Kidney epithelial cell (primary cell): ENCODE measurements at regions not wholly inside any gene's neighbourhood (a gene's known extent, or its start where the extent isn't known, plus 50 kb on each side); places are given as distances from the start of the nearest gene placed in this dataset.

Source experiments
- DNase-seq: peaks from one replicate; pipeline ENCODE4 v3.0.0-alpha.2; 2010; ENCODE audit warnings: low read depth
- H3K27me3 ChIP-seq: 2 replicates; pipeline ENCODE4 v1.6.0; 2011; ENCODE audit warnings: low read length; ENCODE audit not compliant: control insufficient read depth, insufficient read depth
- H3K36me3 ChIP-seq: 2 replicates; pipeline ENCODE4 v1.5.1; 2011; ENCODE audit warnings: low read length; ENCODE audit not compliant: control insufficient read depth, insufficient read depth
- H3K4me3 ChIP-seq: 2 replicates; pipeline ENCODE4 v1.5.1; 2011; ENCODE audit warnings: low read depth, mild to moderate bottlenecking, control low read depth, low read length
- TF ChIP-seq, protein P1 (sequence below): IDR thresholded peaks from 2 replicates; pipeline ENCODE4 v1.5.1; 2011; ENCODE audit warnings: mild to moderate bottlenecking, moderate library complexity, low read length, control low read depth, inconsistent platforms; ENCODE audit not compliant: insufficient read depth, poor library complexity, severe bottlenecking

DNA sequence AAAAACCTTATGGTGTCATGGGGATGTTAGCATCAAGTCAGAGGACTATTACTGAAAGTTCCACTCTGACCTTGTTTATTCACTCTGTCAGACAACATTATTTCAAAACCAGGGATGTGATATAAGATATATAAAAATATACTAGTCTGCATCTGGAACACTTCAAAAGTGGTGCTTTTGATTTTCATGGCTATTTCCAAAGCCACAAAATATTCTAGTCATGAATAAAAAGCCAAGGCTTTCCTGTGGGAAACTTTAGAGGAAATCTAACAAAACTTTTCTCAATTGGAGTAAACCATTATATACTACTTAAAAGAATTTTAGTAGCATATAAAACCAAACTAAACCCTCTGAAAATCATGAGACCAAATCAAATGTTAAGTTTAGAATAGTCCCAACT, 205.2 kb downstream of the TMEM26 start:
- Histone ChIP-seq H3K36me3 (no peaks in the 10 kb centered on the region), H3K4me3 (no peak overlapping the region), H3K27me3 (no peaks in the 10 kb centered on the region)
- TF ChIP-seq, protein P1, sequence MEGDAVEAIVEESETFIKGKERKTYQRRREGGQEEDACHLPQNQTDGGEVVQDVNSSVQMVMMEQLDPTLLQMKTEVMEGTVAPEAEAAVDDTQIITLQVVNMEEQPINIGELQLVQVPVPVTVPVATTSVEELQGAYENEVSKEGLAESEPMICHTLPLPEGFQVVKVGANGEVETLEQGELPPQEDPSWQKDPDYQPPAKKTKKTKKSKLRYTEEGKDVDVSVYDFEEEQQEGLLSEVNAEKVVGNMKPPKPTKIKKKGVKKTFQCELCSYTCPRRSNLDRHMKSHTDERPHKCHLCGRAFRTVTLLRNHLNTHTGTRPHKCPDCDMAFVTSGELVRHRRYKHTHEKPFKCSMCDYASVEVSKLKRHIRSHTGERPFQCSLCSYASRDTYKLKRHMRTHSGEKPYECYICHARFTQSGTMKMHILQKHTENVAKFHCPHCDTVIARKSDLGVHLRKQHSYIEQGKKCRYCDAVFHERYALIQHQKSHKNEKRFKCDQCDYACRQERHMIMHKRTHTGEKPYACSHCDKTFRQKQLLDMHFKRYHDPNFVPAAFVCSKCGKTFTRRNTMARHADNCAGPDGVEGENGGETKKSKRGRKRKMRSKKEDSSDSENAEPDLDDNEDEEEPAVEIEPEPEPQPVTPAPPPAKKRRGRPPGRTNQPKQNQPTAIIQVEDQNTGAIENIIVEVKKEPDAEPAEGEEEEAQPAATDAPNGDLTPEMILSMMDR = no peak
- DNase-seq = no peak

DNA sequence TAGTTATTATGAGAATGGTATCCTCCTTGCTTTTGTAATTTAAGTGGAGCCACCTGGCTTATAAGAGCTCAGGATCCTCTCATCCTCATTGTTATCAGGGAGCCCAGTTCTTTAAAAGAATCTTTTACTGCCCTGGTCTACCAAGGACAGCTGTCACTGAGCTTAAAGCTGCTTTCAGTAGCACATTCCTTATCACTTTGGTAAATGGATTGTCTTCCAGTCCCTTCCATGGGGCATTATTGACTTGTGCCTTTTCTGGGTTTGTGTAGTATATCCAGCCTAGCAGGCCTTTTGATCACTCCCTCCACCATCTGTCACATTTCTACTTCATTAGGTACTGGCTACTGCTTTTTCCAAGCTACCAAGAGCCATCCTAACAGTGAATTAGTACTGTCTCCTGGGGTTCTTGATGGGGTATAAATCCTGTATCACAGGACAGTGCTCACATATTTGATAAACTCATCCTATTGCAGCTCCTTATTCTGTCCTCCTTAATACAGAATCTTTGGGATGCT, 208.9 kb downstream of the TMEM26 start:
- no peak for DNase-seq
- Histone ChIP-seq H3K36me3 (no peaks in the 10 kb centered on the region), H3K27me3 (no peaks in the 10 kb centered on the region), H3K4me3 (no peak overlapping the region)
- TF ChIP-seq, protein P1 = no peak

DNA sequence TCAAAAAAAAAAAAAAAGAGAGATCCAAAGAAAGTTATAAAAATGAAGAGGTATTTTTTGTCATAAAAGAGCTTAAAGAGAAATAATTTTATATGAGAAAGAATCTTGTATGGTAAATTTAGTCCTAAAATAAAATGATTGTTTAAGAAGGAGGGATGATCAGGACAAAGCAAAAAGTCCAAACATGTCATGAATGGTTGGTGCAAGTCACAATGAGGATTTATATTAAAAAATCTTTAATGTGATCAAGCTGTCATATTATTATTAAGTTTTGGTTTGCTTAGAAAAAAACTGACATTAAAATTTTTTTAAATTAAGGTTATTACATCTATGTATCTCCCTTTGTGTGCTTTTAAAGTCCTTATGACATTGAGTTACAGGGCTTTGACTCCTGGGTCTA, 220.4 kb downstream of the TMEM26 start:
- no peak for DNase-seq
- TF ChIP-seq, protein P1 = no peak
- Histone ChIP-seq H3K27me3 (no peaks in the 10 kb centered on the region), H3K36me3 (no peaks in the 10 kb centered on the region), H3K4me3 (no peak overlapping the region)

DNA sequence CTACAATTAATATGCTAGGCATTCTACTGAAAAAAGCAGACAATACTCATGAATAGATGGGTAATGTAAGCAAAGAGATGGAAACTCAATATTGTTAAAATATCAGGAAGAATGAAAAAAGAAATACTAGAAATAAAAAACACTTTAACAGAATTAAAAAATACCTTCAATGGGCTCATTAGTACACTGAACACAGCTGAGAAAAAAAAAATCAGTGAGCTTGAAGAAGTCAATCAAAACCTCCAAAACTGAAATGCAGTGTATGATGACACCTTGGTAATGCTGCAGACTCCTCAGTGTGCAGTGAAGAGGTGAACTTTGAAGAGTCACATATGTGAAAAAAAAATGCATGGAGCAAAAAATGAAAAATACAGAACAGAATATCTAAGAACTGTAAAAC, 227.2 kb downstream of the TMEM26 start:
- no peak for DNase-seq
- Histone ChIP-seq H3K36me3 (no peaks in the 10 kb centered on the region), H3K4me3 (no peak overlapping the region), H3K27me3 (no peaks in the 10 kb centered on the region)
- TF ChIP-seq, protein P1 = no peak

DNA sequence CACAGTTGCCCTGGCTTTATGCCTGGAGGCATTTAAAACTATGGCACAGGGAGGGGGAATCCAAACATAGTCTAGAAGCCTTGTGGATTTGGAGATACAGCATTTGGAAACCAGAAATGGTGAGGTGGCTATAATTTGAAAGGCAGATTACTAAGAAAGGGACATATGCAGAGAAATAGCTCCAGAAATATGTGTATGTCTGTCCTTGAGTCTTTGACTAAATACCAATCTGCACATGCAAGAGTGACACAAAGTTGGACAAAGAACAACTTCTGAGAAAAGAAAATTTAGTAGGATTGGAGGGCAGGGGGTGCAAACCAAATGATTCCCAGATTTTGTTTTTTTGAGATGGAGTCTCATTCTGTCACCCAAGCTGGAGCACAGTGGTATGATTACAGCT, 229.6 kb downstream of the TMEM26 start:
- no peaks in the 10 kb centered on the region for H3K36me3 ChIP-seq
- DNase-seq = no peak
- TF ChIP-seq, protein P1 = no peak
- H3K4me3 ChIP-seq = no peak overlapping the region
- H3K27me3 ChIP-seq = no peaks in the 10 kb centered on the region

DNA sequence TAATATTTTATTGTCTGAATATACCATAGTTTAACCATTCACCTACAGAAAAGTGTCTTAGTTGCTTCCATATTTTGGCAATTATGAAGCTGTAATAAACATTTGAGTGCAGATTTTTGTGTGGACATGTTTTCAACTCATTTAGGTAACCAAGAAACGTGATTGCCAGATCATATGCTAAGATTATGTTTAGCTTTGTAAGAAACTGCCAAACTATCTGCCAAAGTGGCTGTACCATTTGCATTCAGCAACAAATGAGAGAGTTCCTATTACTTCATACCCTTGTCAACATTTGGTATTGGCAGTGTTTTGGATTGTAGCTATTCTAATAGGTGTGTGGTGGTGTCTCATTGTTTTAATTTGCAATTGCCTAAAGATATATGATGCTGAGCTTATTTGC, 233.5 kb downstream of the TMEM26 start:
- Histone ChIP-seq H3K27me3 (no peaks in the 10 kb centered on the region), H3K36me3 (no peaks in the 10 kb centered on the region), H3K4me3 (no peak overlapping the region)
- DNase-seq = no peak
- TF ChIP-seq, protein P1 = no peak
